CD4-positive, alpha-beta T cell treated with Interleukin-15 for 4 hours (primary cell): ENCODE measurements at regions not wholly inside any gene's neighbourhood (a gene's known extent, or its start where the extent isn't known, plus 50 kb on each side); places are given as distances from the start of the nearest gene placed in this dataset.
A peak's percentile ranks its signal among the peaks of the same experiment; 100 is the strongest.

Source experiments
- DNase-seq: peaks from one replicate; pipeline ENCODE4 v3.0.0-alpha.2; 2020; ENCODE audit warnings: low spot score

GRCh38 chr2:211067029-211067428 is 510.6 kb downstream of the CPS1 start:
- no peak for DNase-seq

DNA sequence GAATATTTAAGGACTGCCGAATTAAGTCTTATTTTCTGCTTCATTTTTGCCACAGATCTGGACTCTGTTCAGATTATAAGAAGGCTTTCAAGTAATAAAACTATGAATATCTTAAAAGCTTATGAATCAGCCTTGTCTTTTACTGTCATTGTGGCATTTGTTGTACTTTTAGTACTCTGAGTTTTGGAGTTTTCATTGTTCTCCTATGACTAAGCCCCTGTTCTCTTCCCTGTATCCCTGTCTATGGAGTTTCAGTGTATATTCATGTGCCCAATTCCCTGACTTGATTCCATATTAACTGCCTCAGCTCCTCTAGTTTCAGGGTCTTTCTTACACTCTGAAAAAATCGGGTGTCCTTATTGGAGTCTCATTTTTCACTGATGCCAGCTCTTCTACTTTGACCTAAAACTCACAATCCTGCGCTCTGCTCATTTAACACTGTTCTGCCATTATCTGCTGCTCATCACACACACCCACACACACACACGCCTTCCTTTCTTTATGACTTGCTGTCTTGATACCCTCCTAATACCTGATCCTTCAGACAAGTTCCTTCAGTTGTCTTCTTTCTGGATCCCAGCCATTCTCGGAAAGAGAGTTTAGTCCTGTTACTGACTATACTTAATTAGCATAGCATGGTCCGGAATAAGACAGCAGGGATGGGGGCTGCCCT is 511.8 kb downstream of the CPS1 start:
- no peak for DNase-seq

DNA sequence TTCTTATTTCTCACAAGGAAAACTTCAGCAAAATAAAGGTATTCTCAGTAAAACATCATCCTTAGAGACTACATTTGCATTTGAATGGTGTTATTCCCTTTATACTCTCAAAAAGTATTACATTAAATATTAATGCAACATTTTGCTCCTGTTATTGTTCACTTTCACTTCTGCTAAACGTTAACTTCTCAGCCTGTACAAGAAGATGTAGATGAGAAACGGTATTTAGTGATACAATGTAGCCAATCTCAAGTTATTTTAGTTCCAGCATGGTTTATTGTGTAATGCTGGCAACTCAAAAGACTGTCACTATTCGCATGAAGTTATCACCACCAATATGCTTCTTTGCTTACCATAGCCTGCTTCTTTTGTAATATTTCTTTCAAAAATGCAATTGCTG is 514.1 kb downstream of the CPS1 start:
- DNase-seq: no peak

GRCh38 chr2:211077216-211077767 is 520.9 kb downstream of the CPS1 start:
- no peak for DNase-seq

- DNase-seq: no peak
These were observed 528.0 kb downstream of the CPS1 start for GRCh38 chr2:211084352-211084751.

GRCh38 chr2:211085056-211085680 is 528.8 kb downstream of the CPS1 start:
- peak; percentile 4 for DNase-seq

- DNase-seq: no peak
These were observed 529.6 kb downstream of the CPS1 start for GRCh38 chr2:211086049-211086448.

DNA sequence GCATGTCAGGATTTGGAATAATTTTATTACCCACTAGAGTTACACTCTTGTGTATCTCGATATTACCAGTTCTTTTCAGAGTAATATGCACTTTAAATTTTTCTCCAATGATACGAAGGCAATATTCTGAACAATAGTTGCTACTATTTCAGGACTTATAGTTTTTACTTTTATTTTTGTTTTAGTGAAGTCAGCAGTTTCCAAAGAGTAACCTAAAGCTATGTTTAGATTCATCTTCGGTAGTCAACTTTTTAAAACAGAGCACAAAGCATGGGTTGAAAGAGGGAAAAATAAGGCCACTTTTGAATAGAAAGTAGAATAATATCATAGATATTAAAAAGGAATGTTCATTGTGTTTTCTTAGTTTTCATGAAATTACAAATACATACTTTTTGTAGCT is 532.7 kb downstream of the CPS1 start:
- DNase-seq: no peak

- DNase-seq: no peak
These were observed 537.4 kb downstream of the CPS1 start for GRCh38 chr2:211093743-211094303.

DNA sequence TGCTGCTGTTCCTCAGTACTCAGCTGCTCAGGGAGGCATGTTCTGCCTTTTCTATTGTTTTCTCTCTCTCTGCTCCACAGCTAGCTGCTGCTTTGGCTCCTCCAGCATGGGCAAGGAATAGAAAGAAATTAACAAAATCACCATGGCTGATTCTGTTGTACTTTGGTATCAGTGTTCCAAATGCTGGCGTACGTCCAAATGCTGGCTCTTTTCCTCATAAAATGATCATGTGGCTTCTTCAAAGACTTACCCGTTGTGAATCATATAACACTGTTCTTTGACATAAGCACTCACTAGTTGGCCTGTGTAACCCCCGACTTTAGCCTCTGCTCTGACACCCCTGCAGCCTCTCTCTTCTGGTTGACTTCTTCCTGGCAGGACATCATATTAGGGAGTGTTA is 547.6 kb downstream of the CPS1 start:
- DNase-seq: no peak

- no peak for DNase-seq
These were observed 557.2 kb downstream of the CPS1 start for GRCh38 chr2:211113334-211114175.

DNA sequence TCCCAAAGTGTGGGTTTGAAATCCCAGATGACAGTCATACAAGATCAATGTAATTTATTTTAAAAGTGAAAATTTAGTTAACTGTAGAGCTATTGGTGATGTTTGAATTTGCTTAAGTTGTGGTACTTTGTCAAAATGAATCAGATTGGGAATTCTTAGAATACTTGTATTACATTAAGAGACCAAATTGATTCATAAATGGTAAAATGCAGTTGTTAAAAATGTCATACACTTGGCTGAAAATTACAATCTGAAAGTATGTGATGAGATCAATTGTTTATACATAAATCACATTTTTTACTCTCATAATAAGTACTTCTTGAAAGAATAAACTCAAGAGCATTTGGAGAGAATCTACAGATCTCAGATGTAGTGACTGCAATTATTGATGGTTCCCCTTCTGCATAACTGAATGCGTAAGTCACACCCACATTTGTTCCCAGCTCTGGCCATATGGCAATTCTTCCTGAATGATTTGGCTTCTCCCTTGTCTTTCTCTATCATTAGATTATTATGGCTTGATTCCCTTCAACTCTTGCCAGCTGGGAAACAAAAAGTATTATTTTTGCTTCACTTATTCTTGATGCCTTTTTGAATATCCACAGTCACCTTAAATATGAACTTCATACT is 558.5 kb downstream of the CPS1 start:
- DNase-seq: no peak

DNA sequence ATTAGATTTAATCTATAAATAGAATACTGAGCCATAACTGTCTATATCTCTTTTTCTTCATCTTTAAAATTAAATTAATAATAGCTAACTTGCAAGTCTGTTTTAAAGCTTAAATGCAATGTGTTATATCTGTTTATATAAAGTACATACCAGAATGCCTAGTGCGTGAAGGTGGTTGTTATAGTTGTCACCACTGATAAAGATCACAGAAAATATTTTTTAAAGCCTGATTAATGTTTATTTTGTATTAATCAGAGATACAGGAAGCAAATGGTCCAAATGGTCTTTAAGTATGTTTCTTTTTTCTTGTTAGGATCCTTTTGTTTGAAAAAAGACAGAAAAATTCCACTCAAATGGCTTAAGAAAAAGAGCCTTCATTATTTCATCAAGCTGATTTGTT is 560.6 kb downstream of the CPS1 start:
- DNase-seq: no peak

DNA sequence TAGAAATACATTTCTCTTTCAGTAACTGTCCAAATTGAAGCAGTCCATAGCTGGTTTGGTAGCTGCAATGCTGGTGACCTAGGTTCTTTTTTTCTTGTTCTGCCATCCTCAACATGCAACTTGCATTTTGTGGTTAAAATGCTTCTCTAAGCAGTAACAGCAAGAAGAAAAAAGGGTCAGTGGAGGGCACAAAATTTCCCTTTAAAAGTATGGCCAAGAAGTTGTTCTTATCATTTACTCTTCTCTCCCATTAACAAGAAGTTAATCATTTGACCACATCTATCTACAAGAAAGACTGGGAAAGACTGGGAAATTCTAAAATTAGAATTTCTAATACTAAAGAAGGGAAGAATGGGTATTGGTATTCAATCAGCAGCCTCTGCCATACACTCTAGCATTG is 569.9 kb downstream of the CPS1 start:
- DNase-seq: no peak

- DNase-seq: no peak
These were observed 571.1 kb downstream of the CPS1 start for GRCh38 chr2:211127501-211127900.

DNA sequence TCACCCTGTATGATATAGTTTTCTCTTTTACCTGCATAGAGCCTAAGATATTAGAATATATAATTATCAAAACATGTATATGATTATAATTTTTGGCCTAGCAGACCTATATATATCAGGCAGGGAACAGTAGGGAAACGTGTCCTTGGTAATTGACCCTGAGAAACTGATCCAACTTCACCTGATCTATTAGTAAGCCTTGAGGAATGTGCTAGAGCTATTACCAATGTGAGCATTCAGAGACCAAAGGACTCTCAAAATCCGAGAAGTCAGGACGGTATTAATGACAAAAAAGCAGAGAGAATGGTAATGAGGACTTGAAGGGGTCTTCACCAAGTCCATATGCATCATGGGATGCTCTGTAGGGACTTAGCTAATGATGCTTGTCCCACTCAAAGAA is 571.9 kb downstream of the CPS1 start:
- no peak for DNase-seq

- DNase-seq: no peak
These were observed 573.4 kb downstream of the CPS1 start for GRCh38 chr2:211129798-211130197.

- DNase-seq: no peak
These were observed 575.6 kb downstream of the CPS1 start for GRCh38 chr2:211132046-211132445.

DNA sequence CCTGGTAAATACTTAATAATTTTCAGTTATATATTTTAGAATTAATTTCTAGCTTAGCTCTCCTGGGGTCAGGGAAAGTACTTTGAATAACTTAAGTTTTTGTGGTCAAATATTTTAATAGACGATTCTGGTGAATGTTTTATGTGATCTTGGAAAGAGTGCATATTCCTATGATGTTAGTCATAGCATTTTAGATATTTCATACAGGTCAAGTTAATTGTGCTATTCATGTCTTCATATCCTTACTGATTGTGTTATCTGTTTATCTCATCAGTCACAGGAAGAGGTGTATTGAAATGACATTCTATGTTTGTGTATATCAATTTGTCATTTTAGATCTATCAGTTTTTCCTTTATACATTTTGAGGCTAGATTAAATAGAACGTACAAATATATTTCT is 576.2 kb downstream of the CPS1 start:
- no peak for DNase-seq

- DNase-seq: no peak
These were observed 577.4 kb downstream of the CPS1 start for GRCh38 chr2:211133766-211134165.

- DNase-seq: no peak
These were observed 582.2 kb downstream of the CPS1 start for GRCh38 chr2:211138551-211138950.

GRCh38 chr2:211141646-211142045 is 585.2 kb downstream of the CPS1 start:
- no peak for DNase-seq
